Lower leg skin (tissue), 3 donors: ENCODE measurements at regions not wholly inside any gene's neighbourhood (a gene's known extent, or its start where the extent isn't known, plus 50 kb on each side); places are given as distances from the start of the nearest gene placed in this dataset.

Experiments used
- CTCF ChIP-seq, 3 donors: fragments of 450-650 bp; IDR thresholded peaks; one replicate each; pipeline ENCODE4 v1.5.1; 2016; ENCODE audit warnings: antibody characterized with exemption in 3 of 3, mild to moderate bottlenecking in 3 of 3, moderate library complexity in 2 of 3
- POLR2A ChIP-seq, 2 donors: fragments of 450-650 bp; IDR thresholded peaks; one replicate each; pipeline ENCODE4 v1.6.1; 2016 to 2017; ENCODE audit warnings: antibody characterized with exemption in 2 of 2, mild to moderate bottlenecking in 1 of 2, moderate library complexity in 1 of 2

GRCh38 chr18:37946324-37946723, 380.7 kb upstream of the CELF4 start:
- no peak for TF ChIP-seq CTCF (IDR thresholded peaks at IDR 0.05)
- no peak for TF ChIP-seq POLR2A (IDR thresholded peaks at IDR 0.05)
